Endothelial cell of umbilical vein (primary cell): ENCODE measurements at regions not wholly inside any gene's neighbourhood (a gene's known extent, or its start where the extent isn't known, plus 50 kb on each side); places are given as distances from the start of the nearest gene placed in this dataset.

Source experiments
- BruUV-seq: library from RNA; stranded (reverse); fragments of 400-500 nt; replicated peaks from 2 replicates; lab custom pipeline; 2021; lab: Mats Ljungman, UMichigan
- CTCF ChIA-PET: fragments of 300-600, 350-600 bp; sonication (Branson Sonifier 250); formaldehyde crosslinking; loops from one replicate; lab custom pipeline; 2021; ENCODE audit warnings: antibody characterized with exemption, inconsistent platforms; lab: Charles Lee
- POLR2A ChIA-PET: fragments of 300-600, 350-600 bp; sonication (Branson Sonifier 250); formaldehyde crosslinking; loops from one replicate; lab custom pipeline; 2021; ENCODE audit warnings: antibody characterized with exemption, inconsistent platforms; lab: Charles Lee
- DNase-seq: peaks from one replicate; pipeline ENCODE4 v3.0.0-alpha.2; 2011; ENCODE audit warnings: low read depth, low spot score
- FAIRE-seq: peaks from 2 replicates; lab custom pipeline; 2011; peaks lifted over from hg19 to GRCh38; lab: Jason Lieb, UNC
- H2AFZ ChIP-seq: 2 replicates; pipeline ENCODE4 v1.6.0; 2012; ENCODE audit warnings: low read depth, low read length, control low read depth, inconsistent platforms
- H3K27ac ChIP-seq: 2 replicates; pipeline ENCODE4 v1.5.1; 2011; ENCODE audit warnings: low read depth, mild to moderate bottlenecking, control low read depth, low read length, moderate library complexity; ENCODE audit not compliant: insufficient read depth
- H3K27me3 ChIP-seq, 2 experiments: 2 replicates each; pipeline versions ENCODE4 v1.6.0 to v1.6.1; 2011; ENCODE audit warnings: low read length in 2 of 2, mixed read lengths in 1 of 2; ENCODE audit not compliant: control insufficient read depth in 2 of 2, insufficient read depth in 2 of 2
- H3K36me3 ChIP-seq, 2 experiments: 2 replicates in 1 of 2; 3 replicates in 1 of 2; pipeline ENCODE4 v1.5.1; 2011; ENCODE audit warnings: low read length in 2 of 2, mild to moderate bottlenecking in 1 of 2, moderate library complexity in 1 of 2; ENCODE audit not compliant: control insufficient read depth in 2 of 2, insufficient read depth in 2 of 2; ENCODE audit errors: extremely low read depth in 1 of 2
- H3K4me1 ChIP-seq: 3 replicates; pipeline ENCODE4 v1.5.1; 2011; ENCODE audit warnings: mild to moderate bottlenecking, low read length; ENCODE audit not compliant: control insufficient read depth, insufficient read depth; ENCODE audit errors: extremely low read depth
- H3K4me2 ChIP-seq: 2 replicates; pipeline ENCODE4 v1.6.1; 2011; ENCODE audit warnings: low read length, control low read depth, mixed read lengths; ENCODE audit not compliant: insufficient read depth
- H3K4me3 ChIP-seq, 3 experiments: fragments of 200-600 bp in 1 of 3; sonication (generic), shearing (Covaris generic) in 1 of 3; replicated peaks in 1 of 3; 2 replicates each; pipeline ENCODE4 v1.5.1; 2011 to 2016; ENCODE audit warnings: control low read depth in 3 of 3, low read length in 3 of 3, mild to moderate bottlenecking in 2 of 3, inconsistent platforms in 1 of 3, low read depth in 1 of 3, moderate library complexity in 1 of 3; ENCODE audit not compliant: insufficient read depth in 1 of 3
- H3K79me2 ChIP-seq: 2 replicates; pipeline ENCODE4 v1.6.0; 2012; ENCODE audit warnings: low read length, inconsistent platforms; ENCODE audit not compliant: control insufficient read depth, insufficient read depth
- H3K9ac ChIP-seq: replicated peaks from 2 replicates; pipeline ENCODE3; 2011; ENCODE audit warnings: low read length, control low read depth; ENCODE audit not compliant: insufficient read depth; ENCODE audit errors: extremely low read depth
- H3K9me1 ChIP-seq: replicated peaks from 3 replicates; pipeline ENCODE4 v1.6.0; 2011; ENCODE audit warnings: mild to moderate bottlenecking, low read length; ENCODE audit not compliant: control insufficient read depth, insufficient read depth; ENCODE audit errors: extremely low read depth
- H3K9me3 ChIP-seq: replicated peaks from 2 replicates; pipeline ENCODE4 v1.5.1; 2012; ENCODE audit warnings: low read length, inconsistent platforms; ENCODE audit not compliant: control insufficient read depth, insufficient read depth
- H4K20me1 ChIP-seq: replicated peaks from 2 replicates; pipeline ENCODE3; 2011; ENCODE audit warnings: mild to moderate bottlenecking, low read length; ENCODE audit not compliant: control insufficient read depth, insufficient read depth; ENCODE audit errors: extremely low read depth
- CTCF ChIP-seq, 2 donors: IDR thresholded peaks; 1 replicate in 1 of 2; 2 replicates in 1 of 2; pipeline ENCODE4 v1.5.1; 2011; ENCODE audit warnings: low read length in 2 of 2, mild to moderate bottlenecking in 2 of 2, moderate library complexity in 2 of 2, control low read depth in 1 of 2, inconsistent platforms in 1 of 2, low read depth in 1 of 2; ENCODE audit not compliant: insufficient read depth in 1 of 2; ENCODE audit errors: extremely low read depth in 1 of 2
- EZH2 ChIP-seq: IDR thresholded peaks from 2 replicates; pipeline ENCODE4 v1.6.1; 2012; ENCODE audit warnings: borderline replicate concordance, low read depth, mild to moderate bottlenecking, moderate library complexity, low read length, inconsistent platforms; ENCODE audit not compliant: severe bottlenecking
- FOS ChIP-seq: IDR thresholded peaks from 2 replicates; pipeline ENCODE4 v1.6.1; 2011; ENCODE audit warnings: mild to moderate bottlenecking, low read length, moderate library complexity, borderline replicate concordance; ENCODE audit not compliant: insufficient read depth
- GATA2 ChIP-seq: IDR thresholded peaks from 2 replicates; pipeline ENCODE4 v1.7.0; 2011; ENCODE audit warnings: low read depth, mild to moderate bottlenecking, moderate library complexity, mixed read lengths, low read length; ENCODE audit not compliant: insufficient read length, insufficient read depth
- JUN ChIP-seq: IDR thresholded peaks from 2 replicates; pipeline ENCODE4 v1.6.1; 2011; ENCODE audit warnings: borderline replicate concordance, low read depth; ENCODE audit not compliant: insufficient read length, insufficient read depth
- MAX ChIP-seq: IDR thresholded peaks from 2 replicates; pipeline ENCODE4 v1.6.1; 2011; ENCODE audit not compliant: insufficient read depth, insufficient read length
- MYC ChIP-seq: IDR thresholded peaks from one replicate; pipeline ENCODE4 v1.6.1; 2011; ENCODE audit warnings: mild to moderate bottlenecking, low read depth, low read length
- POLR2A ChIP-seq: IDR thresholded peaks from 2 replicates; pipeline ENCODE4 v1.6.1; 2012; ENCODE audit warnings: low read depth, mild to moderate bottlenecking, control low read depth, low read length
- POLR2AphosphoS5 ChIP-seq: IDR thresholded peaks from 2 replicates; pipeline ENCODE4 v1.6.1; 2012; ENCODE audit warnings: low read depth, mild to moderate bottlenecking, control low read depth, low read length, moderate library complexity; ENCODE audit not compliant: insufficient read depth
- dilution Hi-C: fragments of 300-500 bp; cut with MboI; formaldehyde crosslinking; loops from one replicate; pipeline ENCODE4 v1.15.0; 2019; ENCODE audit warnings: low sequenced_read_pairs; ENCODE audit not compliant: extremely low pct_ligation_motif_present
- intact Hi-C: fragments of 100-400 bp; cut with micrococcal nuclease; formaldehyde crosslinking; loops from one replicate; pipeline ENCODE4 v1.10.0; 2022

- intact Hi-C loops = no loop called here
- TF ChIP-seq MYC (no peak), POLR2A (no peak), FOS (no peak), POLR2AphosphoS5 (no peak), JUN (no peak), CTCF (IDR thresholded peaks at IDR 0.05; ENCODE audit: extremely low read depth in 1 of 2, insufficient read depth in 1 of 2, low read depth in 1 of 2, low read length in 2 of 2) (no peak), GATA2 (no peak), EZH2 (no peak), MAX (no peak)
- CTCF ChIA-PET = interaction anchor here (1.1 kb wide), 1 partner anchor 1383 kb away, joined by 4 read pairs; no protein-coding TSS in a partner anchor
- no TSS peak for BruUV-seq
- POLR2A ChIA-PET = no interaction called here
- Histone ChIP-seq H3K9me1 (no peaks in the 10 kb centered on the region), H3K9ac (no peak overlapping the region), H3K4me3 (no peak overlapping the region), H3K27ac (no peak overlapping the region), H3K27me3 (no peaks in the 10 kb centered on the region), H3K4me1 (peaks cover 2% of the 10 kb centered on the region), H3K36me3 (no peaks in the 10 kb centered on the region), H4K20me1 (no peaks in the 10 kb centered on the region), H3K9me3 (no peaks in the 10 kb centered on the region), H3K79me2 (no peaks in the 10 kb centered on the region), H2AFZ (no peak overlapping the region), H3K4me2 (no peak overlapping the region)
- FAIRE-seq (no peak), DNase-seq (no peak)
- dilution Hi-C loops = no loop called here
Measured at GRCh38 chr5:145586661-145587307, 248.4 kb downstream of the PRELID2 start.
